A549 (cell line): ENCODE measurements at regions not wholly inside any gene's neighbourhood (a gene's known extent, or its start where the extent isn't known, plus 50 kb on each side); places are given as distances from the start of the nearest gene placed in this dataset.

Experiments used
- BHLHE40 ChIP-seq: IDR thresholded peaks from 2 replicates; pipeline ENCODE4 v1.6.1; 2012; ENCODE audit warnings: low read depth, low read length, inconsistent platforms
- CEBPB ChIP-seq, 2 experiments: fragments of >200 bp in 1 of 2; sonication (Bioruptor Twin) in 1 of 2; formaldehyde crosslinking in 1 of 2; IDR thresholded peaks; 2 replicates each; pipeline ENCODE4 v1.6.1; 2012 to 2016
- CHD4 ChIP-seq: fragments of 200-600 bp; sonication (generic); IDR thresholded peaks from 2 replicates; pipeline ENCODE4 v1.6.1; 2016; ENCODE audit warnings: antibody characterized with exemption, mild to moderate bottlenecking, borderline replicate concordance
- CTCF ChIP-seq: fragments of >200 bp; sonication (Bioruptor Twin); formaldehyde crosslinking; IDR thresholded peaks from 3 replicates; pipeline ENCODE4 v1.5.1; 2016
- ESRRA ChIP-seq: fragments of 150-350 bp; IDR thresholded peaks from 2 replicates; pipeline ENCODE4 v1.6.1; 2014; ENCODE audit warnings: mild to moderate bottlenecking, low read length, borderline replicate concordance
- PHF8 ChIP-seq: fragments of 200-600 bp; sonication (generic); IDR thresholded peaks from 2 replicates; pipeline ENCODE4 v1.6.1; 2016; ENCODE audit warnings: low read depth, mild to moderate bottlenecking, antibody characterized with exemption, moderate library complexity, borderline replicate concordance
- POLR2A ChIP-seq: IDR thresholded peaks from 2 replicates; pipeline ENCODE4 v1.6.1; 2012; ENCODE audit warnings: mild to moderate bottlenecking, low read length
- POLR2AphosphoS2 ChIP-seq: conservative IDR thresholded peaks from 2 replicates; pipeline ENCODE4 v1.6.1; 2012; ENCODE audit warnings: low read length, improper control_type of control experiment, inconsistent platforms
- RAD21 ChIP-seq, 2 experiments: fragments of >200 bp in 1 of 2; sonication (Bioruptor Twin) in 1 of 2; formaldehyde crosslinking in 1 of 2; IDR thresholded peaks in 1 of 2; conservative IDR thresholded peaks in 1 of 2; 2 replicates in 1 of 2; 3 replicates in 1 of 2; pipeline ENCODE4 v1.6.1; 2012 to 2018; ENCODE audit warnings: inconsistent platforms in 1 of 2
- RCOR1 ChIP-seq: fragments of 150-350 bp; IDR thresholded peaks from 2 replicates; pipeline ENCODE4 v1.6.1; 2014; ENCODE audit warnings: antibody characterized with exemption, low read length, low read depth
- REST ChIP-seq: fragments of 200-600 bp; sonication (generic); IDR thresholded peaks from 2 replicates; pipeline ENCODE4 v1.6.1; 2016; ENCODE audit warnings: antibody characterized with exemption, mild to moderate bottlenecking, moderate library complexity
- TFCP2L1 ChIP-seq: fragments of 250-450 bp; sonication (Bioruptor Pico); IDR thresholded peaks from 2 replicates; pipeline ENCODE4 v1.5.0; 2021; ENCODE audit warnings: mild to moderate bottlenecking

- TF ChIP-seq REST, result no peak
- no peak for TF ChIP-seq POLR2A
- TF ChIP-seq PHF8, result no peak
- no peak for TF ChIP-seq RAD21 (conservative IDR thresholded peaks at IDR 0.05 in 1 of 2, IDR thresholded peaks at IDR 0.05 in 1 of 2)
- TF ChIP-seq CTCF, result no peak
- no peak for TF ChIP-seq ESRRA
- TF ChIP-seq CHD4, result no peak
- no peak for TF ChIP-seq CEBPB (IDR thresholded peaks at IDR 0.05)
- TF ChIP-seq RCOR1, result no peak
- no peak for TF ChIP-seq BHLHE40
- TF ChIP-seq TFCP2L1 (CRISPR knock-in tag), result no peak
- TF ChIP-seq POLR2AphosphoS2, result no peak
Measured at GRCh38 chr2:57488061-57488460, 558.5 kb upstream of the VRK2 start.
